DLD1 (cell line): ENCODE measurements at regions not wholly inside any gene's neighbourhood (a gene's known extent, or its start where the extent isn't known, plus 50 kb on each side); places are given as distances from the start of the nearest gene placed in this dataset.

Source experiments
- in situ Hi-C: cut with HindIII; loops from 2 replicates; pipeline ENCODE4 v1.10.0; 2017; ENCODE audit warnings: low sequenced_read_pairs

- in situ Hi-C loops, result no loop called here
These were observed 165.9 kb downstream of the BLID start for GRCh38 chr11:121950160-121950559.

GRCh38 chr11:121946514-121946913 lies 169.5 kb downstream of the BLID start:
- in situ Hi-C loops, result no loop called here

GRCh38 chr11:121944556-121945230 lies 171.3 kb downstream of the BLID start:
- in situ Hi-C loops, result no loop called here

- in situ Hi-C loops, result no loop called here
These were observed 177.9 kb downstream of the BLID start for GRCh38 chr11:121938076-121938475.

GRCh38 chr11:121936781-121937447 lies 179.1 kb downstream of the BLID start:
- in situ Hi-C loops, result no loop called here

- in situ Hi-C loops, result no loop called here
These were observed 179.6 kb downstream of the BLID start for GRCh38 chr11:121936370-121936769.

GRCh38 chr11:121933694-121934093 lies 182.3 kb downstream of the BLID start:
- in situ Hi-C loops, result no loop called here

GRCh38 chr11:121933294-121933693 lies 182.7 kb downstream of the BLID start:
- in situ Hi-C loops, result no loop called here

GRCh38 chr11:121932646-121933185 lies 183.3 kb downstream of the BLID start:
- in situ Hi-C loops, result no loop called here

DNA sequence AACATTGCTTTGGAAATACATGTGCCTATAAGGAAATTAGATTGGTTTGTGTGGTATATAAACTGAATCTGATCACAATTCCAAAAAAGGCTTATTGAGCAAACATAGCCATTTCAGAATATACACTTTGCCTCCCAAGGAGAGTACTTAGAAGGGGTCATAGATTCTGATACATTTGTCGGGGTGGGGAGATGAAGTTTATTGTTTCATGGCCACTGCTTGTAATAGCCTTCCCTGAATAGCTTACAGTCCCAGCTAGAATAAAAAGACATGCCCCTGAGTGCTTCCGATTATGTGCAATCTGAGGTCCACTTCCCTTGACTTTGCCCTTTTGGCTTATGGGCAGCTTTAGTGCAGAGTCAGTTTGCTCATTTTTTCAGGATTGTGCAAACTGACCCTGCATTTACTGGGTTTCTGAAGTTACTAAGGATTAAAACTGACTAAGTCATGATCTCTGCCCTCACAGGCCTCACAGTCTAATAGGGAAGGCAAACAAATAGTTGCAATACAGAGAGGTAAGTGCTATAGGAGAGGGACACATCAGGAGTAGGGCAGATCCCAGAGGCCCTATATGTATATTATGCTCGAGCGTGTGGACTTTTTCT lies 184.2 kb downstream of the BLID start:
- in situ Hi-C loops, result no loop called here

GRCh38 chr11:121931121-121931520 lies 184.9 kb downstream of the BLID start:
- in situ Hi-C loops, result no loop called here

DNA sequence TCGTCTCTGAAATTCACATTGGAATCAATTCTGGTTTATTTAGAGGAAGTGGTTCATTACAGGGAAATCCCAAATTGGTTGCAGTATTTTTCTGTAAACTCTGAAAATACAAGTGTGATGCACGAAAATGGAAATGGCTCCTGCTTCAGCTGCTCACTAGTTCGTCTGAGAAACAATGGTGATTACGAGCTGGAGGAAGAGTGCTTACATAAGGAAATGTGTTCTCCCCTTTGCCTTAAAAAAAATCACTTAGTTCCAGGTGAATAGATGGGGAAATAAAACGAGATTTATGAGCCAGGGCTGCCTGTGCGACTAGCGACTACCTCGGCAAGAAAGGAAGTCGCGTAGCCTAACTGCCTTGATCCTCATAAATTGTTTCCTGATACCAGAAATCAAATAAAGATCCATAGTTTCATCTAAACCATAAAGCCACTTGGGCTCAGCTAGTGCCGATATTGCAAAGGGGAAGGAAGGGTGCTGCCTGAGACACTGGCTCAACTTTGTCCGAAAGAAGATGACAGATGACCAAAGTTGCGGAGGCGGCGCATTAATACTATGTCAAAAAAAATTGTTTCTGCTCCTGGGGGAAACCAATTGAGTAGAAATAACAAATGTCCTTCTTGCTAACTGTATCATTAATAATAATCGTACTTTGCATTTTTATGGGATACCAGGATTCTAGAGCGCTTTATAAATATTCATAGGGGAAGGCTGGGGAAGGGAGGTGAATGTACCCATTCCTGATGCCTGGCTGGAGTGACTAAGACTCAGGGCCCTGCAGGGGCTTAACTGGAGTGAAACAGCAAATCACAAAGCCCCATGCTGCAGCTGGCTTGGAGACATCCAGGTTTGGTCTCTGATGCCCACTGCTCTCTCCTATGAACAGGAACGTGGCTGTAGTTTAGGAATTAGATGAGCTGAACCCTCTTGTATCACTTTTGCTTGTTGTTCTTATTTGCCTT lies 185.7 kb downstream of the BLID start:
- in situ Hi-C loops, result no loop called here

- in situ Hi-C loops, result no loop called here
These were observed 186.4 kb downstream of the BLID start for GRCh38 chr11:121929581-121929980.

DNA sequence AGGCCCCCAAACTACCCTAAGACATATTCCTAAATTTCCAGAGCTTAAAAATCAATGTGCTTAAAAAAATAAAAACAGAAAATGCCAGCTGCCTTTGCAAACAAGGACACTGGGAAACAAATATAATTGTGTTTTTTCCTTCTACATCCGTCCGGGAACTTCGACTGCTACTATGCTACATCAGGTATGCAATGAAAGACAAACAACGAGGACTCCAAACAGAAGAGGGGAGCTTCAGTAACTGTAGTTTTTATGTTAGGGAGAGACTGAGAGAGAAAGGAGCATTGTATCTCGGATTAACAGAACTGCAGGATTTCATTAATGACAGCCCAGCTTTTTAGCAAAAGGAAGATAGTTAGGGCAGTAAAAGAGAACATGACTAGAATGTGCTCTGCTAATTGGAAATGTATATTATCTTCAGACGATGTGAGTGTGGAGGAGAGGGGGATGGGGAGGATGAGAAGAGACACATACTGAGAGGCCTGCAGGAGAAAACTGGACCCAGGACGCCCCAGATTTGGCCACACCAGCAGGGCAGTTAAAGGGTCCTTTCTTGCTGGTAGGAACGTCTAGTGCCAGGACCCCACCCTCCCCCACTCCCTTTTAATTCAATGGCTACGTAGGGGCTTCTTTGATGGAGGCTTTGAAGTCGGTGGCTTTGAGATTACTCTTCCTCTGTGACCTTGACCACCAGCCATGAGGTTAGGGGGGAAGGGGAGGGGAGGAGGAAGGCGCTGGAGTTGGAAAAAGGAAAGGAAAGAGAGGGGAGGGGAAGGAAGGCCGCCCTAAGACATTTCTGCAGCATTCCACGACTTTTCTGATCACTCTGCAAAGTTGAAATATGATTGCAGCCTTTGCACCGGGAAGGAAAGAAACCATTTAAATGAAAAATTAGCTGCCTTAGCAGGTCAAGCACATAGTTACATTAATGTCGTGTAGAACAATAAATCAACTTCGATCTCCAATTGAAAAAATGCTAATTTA lies 187.1 kb downstream of the BLID start:
- in situ Hi-C loops, result no loop called here

GRCh38 chr11:121927789-121928188 lies 188.2 kb downstream of the BLID start:
- in situ Hi-C loops, result no loop called here

DNA sequence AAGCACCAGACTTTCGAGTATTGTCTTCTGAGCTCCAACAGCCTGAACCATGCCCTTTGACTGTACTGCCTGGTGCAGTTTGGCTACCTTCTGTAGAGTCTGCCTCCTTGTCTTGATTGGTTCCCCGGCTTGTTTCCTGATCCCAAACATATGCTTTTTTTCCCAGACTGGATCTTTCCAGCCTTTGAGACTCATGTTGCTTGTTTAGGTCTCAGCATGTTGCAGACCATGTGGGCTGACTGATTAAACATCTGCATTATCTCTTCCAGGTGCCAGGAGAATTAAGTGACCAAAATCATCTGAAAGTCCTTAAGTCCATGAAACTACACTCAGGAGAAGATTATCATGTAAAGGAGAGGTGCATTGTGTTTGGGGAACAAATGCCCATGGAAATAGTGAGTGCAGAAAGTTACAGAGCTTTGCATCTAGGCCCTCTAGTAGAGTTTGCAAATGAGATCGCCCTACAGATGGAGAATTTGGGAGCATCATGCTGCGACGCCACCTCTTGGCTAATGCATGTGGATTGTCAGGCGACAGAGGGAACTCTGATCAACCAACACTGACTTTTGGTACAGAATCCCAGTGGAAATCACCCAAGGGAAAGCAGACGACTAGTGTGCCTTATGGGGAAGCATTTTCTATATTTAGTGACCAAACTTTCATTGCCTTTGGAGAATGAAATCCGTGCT lies 188.8 kb downstream of the BLID start:
- in situ Hi-C loops, result no loop called here

- in situ Hi-C loops, result no loop called here
These were observed 191.8 kb downstream of the BLID start for GRCh38 chr11:121924191-121924590.

GRCh38 chr11:121917482-121917881 lies 198.5 kb downstream of the BLID start:
- in situ Hi-C loops, result no loop called here

DNA sequence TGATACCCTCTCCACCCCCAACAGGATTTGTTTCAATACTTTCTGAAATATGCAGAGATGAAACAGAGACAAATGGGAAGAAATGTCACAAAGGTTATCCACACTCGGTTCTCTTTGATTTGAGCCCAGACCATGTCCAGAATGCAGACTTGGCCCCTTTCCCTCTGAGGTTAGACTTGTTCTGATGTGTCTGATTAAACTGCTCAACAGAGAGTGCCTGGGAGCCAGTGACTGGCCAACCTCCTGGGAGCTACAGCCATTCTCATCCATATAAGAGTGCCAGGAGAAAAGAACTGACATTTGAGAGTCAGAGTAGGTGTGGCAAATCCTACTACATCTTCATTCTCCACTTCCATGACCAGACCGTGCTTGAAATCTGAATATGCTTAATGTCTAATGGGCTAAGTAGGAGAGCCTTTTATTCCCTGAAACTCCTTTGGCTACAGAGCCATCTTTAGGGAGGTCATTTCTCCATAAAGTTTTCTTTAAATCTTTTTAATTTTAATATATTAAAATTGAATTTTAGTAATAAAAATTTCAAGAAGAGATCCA lies 201.4 kb downstream of the BLID start:
- in situ Hi-C loops, result no loop called here
